NCI-H128 (cell line): ENCODE measurements at regions not wholly inside any gene's neighbourhood (a gene's known extent, or its start where the extent isn't known, plus 50 kb on each side); places are given as distances from the start of the nearest gene placed in this dataset.

Experiments
- DNase-seq: peaks from one replicate; lab custom pipeline; 2025; ENCODE audit not compliant: unreplicated experiment; lab: John Stamatoyannopoulos, UW

DNA sequence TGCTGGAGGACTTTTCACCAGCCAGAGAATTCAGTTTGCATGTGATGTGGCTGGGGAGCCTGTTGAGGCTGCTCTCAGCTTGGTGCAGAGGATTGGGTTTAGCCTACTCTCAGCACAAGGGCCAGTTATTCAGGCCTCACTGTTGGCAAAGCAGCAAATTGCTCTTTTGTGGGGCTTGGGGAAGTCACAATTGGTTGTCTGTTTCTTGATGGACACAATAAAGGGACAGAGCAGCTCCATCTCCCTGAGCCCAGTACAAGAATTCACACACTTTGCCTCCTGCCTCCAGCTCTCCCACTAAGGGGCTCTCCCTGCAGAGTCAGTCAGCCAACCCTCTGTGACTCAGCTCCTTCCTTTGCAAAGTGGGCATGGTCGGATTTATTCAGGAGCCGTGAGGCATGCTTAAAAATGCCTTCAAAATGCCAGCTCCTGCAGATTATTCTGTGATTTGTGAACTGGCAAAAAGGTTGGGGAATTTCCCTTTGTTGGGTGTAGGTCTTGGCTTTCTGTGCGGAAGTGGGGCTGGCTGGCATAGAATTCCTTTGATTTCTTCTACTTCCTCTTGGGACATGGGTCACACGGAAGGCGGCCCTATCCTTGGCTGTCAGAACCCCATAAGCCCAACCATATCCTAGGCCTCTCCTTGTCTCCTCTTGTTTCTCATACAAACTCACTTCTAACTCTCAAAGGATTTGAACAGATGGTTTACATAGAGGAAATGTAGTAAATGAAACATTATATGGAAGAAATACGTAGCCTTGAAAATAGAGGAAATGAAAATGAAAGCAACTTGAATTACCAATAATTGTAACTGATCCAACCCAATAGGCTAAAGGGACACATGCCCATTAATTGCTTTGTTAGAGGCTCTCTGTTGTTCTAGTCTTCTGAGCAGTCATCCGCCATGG lies 118.7 kb upstream of the CD180 start:
- DNase-seq = no peak

DNA sequence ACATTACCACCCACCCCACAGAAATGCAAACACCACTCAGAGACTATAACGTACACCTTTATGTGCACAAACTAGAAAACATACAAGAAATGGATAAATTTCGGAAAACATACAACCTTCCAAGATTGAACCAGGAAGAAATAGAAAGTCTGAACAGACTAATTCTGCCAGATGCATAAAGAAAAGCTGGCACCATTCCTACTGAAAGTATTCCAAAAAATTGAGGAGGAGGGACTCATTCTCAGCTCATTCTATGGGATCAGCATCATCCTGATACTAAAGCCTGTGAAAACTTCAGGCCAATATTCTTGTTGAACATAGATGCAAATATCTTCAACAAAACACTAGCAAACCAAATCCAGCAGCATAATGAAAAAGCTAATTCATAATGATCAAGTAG lies 115.1 kb upstream of the CD180 start:
- DNase-seq = no peak

DNA sequence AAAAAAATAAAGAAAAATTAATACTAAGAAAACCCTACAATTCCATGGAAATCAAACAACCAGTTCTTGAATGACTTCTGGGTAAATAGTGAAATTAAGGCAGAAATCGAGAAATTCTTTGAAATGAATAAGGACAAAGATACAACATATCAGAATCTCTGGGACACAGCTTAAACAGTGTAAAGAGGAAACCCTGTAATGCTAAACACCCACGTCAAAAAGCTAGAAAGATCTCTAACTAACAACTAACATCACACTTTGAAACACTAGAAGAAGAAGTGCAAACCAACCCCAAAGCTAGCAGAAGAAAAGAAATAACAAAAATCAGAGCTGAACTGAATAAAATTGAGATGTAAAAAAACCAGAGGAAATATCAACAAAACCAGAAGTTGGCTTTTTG lies 114.6 kb upstream of the CD180 start:
- no peak for DNase-seq

DNA sequence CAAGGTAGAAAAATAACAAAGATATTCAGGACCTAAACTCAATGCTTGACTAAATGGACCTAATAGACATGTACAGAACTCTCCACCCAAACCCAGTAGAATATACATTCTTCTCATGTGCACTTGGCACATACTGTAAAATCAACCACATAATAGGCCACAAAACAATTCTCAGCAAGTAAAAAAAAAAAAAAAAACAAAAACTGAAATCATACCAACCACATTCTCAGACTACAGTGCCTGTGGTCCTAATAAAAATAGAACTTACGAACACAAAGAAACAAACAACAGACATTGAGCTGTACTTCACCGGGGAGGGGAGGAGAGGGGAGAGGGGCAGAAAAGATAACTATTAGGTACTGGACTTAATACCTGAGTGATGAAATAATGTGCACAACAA lies 114.1 kb upstream of the CD180 start:
- no peak for DNase-seq

DNA sequence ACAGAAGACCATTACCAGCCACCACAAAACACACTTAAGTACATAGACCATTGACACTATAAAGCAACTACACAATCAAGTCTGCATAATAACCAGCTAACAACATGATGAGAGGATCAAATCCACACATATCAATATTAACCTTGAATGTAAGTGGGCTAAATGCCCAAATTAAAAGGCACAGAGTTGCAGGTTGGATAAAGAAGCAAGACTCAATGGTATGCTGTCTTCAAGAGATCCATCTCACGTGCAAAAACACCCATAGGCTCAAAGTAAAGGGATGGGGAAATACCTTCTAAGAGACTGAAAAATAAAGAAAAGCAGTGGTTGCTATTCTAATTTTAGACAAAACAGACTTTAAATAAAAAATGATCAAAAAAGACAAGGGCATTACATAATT lies 113.6 kb upstream of the CD180 start:
- no peak for DNase-seq

DNA sequence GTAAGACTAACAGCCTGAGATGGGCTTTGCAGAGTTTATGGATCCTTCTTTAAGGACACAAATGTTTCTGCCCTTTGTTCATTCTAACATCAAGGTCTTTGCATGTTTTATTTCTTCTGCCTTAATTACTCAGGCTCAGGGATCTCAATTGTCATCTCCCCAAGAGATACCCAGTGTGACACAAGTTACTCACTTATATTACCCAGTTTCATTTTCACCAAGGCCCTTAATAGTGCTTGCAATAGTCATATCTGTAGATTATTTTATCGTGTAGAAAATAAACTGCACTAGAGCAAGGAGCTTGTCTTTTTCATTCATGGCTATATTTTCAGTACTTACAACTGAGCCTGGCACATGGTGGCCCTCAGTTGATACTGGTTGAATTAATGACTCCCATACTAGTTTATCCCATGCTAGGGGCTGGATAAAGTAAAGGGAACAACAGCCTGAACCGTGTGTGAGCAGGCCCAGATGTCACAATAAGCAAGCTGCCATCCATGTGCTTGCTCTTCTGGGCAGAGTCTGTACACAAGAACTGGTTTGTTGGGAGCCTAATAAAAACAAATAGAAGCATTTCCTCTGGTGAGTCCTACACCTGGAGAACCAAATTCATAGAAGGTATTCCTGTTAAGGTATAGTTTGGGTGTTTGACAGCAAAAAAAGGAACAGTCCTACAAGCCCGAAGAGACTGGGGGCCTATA lies 112.5 kb upstream of the CD180 start:
- DNase-seq = no peak

DNA sequence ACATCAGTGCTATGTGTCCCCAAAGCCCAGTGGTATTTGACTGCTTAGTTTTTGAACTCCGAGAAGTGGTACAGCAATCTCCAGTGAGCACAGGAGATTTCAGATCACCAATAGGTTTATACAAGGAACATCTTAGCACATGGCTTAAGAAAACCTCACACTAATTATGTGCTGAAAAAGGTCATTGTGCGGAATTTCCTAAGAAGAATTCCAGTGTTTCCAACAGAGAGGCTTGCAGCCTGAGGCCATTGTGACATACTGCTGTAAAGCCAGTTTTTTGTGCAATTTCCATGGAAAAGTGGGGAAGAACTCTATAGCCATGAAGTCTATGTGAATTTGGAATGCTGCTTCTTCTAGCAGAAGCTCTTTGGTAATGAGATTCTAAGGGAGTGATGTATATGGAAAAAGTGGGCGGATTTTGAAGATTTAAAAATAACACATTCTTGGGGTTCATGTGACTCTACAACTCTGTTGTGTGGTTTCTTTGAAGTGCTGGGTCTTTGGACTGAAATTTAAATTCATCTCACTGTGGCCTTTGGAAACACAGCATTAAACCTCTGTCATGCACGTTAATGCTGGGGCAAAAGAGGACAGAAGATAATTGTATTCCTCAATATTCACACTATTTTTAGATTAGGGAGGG lies 110.5 kb upstream of the CD180 start:
- DNase-seq = no peak

DNA sequence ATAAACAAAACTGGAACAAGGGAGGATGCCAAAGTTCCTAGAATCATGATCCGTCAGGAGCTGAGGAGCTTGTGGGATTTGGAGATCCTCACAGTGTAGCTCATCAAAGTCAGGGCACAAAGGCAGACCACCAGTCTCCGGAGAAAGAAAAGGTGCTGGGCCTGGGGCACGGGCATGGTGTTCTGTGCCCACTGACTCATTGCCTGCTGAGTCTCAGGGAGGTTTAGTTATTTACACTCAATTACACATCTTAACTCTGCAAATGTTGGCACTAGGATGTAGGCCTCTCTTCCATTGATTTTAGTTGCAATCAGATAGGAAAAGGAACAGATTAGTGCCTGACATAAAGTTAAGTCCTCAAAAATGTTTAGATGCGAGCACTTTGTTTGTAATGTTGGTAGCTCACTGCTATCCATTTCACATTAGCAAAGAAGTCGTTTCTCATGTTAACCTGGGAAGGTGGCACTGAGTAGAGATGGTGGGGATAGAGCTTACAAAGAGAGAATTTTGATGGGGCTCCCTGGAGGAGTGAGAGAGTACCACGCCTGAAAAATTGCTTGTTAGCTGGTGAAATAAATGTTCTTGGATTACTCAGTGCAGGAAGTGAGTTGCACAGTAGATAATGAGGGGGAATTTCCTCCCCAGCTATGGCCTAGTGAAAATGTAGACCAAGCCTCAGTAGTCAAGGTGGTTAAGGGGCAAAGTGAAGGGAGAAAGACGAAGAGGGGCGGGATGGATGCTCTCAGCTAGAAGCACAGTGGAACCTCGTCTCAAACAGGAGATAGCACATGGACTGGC lies 109.5 kb upstream of the CD180 start:
- no peak for DNase-seq

DNA sequence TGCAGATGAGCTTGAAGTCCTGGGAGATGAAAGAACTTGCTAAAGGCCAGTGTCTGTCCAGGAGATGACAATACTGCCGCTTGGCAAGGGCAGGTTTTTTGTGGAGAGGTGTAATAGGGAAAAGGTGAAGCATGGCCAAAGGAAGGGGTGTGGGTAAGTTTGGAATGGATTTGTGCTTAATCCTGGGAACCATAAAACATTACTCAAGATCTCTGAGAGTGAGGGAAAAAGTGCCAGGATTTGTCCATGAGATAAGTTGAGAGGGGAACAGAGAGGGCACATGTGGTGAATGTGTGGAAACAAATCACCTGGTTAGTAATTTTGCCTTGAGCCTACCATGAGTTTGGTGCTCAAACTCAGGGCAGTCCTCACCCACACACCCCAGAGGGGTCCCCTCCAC lies 108.8 kb upstream of the CD180 start:
- DNase-seq = no peak

DNA sequence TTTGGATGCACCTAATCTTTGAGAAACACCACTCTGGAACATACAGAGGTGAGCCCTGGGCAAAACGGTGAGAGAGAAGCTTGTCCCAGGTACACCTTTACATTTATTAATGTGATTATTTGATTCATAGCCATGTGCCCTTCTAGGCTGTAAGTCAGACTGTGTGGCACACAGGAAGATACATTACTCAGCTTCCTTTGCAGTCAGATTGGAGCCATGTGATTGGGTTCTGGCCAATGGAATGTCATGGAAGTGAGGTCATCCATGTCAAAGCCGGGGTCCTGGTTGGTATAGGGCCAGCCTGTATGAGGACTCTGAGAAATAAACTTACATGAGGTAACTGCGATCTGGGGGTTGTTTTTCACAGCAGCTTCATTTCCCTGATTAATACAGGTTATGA lies 106.8 kb upstream of the CD180 start:
- no peak for DNase-seq

DNA sequence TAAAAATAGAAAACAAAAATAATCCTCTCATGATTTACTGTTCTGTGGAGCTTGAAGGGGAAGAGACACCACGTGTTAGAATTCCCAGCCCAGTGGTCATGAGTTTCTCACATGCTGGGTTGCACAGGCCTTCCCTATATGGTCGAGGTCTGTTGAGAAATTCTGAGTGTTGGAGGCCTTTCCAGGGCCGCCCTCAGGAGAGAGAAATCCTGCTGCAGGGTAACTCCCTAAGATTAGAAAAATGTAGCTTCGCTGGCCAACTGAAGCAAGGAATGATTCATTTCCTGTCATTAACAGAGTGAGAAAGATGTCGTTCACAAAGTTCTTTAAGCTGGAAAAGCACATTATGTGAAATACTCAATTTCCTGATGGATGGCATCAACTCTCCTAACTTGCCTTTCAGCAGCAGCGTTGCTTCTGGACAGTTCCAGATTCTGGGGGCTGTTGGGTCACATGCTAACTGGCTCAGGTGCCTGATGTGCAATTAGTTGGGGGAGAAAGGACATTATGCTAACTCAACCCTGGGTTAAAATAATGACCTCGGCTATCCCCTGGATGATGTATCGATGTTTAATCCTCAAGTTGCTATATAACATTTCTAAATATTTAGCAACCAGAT lies 104.8 kb upstream of the CD180 start:
- DNase-seq = no peak

DNA sequence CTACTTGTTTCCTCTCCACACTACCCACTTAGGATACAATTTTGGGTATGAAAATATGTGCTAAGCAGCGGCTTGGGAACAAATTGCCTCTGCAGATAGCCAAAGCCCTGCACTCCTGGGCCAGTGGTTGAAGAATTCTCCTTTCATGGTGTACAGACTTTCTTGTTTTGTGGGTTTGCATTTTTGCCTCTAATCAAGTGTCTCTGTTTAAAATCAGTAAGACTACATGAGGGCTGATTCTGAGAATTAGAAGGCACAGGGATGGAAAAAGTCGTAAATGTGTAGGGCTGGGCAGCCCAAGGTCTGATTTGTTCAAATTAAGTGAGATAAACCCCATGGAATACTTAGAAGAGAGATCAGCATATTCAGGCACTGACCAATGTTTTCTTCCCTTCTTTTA lies 103.7 kb upstream of the CD180 start:
- DNase-seq = no peak

DNA sequence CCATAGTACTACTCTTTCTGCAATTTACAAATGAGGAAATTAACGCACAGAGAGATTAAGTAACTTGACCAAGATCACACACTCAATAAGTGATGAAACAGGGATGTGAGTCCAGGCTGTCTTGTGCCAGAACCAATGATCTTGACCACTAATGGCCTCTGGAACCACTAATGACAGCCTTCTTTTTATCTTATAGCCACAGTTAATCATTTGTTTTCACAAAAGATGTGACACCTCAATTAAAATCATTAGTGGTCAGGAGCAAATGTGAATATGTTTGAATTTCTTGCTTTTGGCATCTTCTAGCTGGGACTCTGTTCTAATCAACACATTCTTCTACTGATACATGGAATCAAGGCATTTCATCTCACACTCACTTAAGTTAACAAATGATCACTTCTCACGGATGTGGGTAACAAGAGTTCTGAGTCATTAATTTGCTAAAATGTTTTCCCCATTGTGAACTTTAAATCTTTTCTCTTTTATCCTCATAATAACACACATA lies 102.7 kb upstream of the CD180 start:
- no peak for DNase-seq

DNA sequence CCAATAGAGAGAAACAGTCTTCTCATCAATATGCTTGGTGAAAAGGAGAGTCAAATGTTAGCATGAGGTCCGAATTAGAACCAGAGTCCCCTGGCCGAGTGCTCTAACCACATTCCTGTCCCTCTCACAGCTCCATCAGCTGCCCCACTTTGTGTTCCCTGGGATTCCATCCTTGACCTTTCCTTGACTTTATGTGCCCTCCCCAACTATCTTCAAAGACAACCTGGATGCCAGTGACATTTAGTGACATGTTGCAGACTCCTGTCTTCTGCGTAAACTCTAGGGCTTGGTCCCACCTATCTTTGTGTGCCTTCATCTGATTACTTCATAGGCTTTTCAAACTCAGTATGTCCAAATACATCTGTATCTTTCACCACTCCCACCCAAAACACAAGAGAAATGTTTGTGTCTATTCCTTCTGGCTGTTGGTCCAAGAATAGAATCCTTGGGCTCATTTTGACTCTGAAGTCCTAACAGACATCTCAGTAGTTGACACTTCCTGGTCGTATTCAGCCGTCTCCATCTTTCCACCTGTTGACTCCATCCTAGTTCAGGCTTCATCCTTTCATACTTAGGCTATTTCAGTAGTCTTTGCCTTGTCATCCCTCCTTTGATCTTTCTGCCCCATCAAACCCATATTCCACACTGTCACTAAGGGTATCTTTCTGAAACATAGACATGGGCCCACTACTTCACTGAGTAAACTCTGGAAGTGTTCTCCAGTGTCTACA lies 101.4 kb upstream of the CD180 start:
- DNase-seq = no peak

DNA sequence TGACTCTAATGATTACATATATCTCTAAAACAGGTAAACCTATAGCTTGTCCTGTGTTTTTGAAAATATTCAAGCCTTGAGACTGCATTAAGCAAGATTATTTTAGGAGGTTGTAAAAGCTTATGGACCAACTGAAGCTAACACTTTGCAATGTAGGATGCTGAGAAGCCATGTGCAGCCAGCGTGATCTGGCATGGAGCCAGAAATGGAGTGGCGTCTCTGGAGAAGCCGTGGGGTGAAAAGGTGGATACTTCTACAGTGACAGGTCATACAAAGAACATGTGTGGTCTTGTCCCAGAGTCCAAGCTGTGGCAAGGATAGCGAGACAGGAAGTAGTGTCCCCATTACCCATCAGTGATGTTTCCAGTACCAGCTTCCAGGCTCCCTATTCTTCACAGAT lies 100.8 kb upstream of the CD180 start:
- no peak for DNase-seq

DNA sequence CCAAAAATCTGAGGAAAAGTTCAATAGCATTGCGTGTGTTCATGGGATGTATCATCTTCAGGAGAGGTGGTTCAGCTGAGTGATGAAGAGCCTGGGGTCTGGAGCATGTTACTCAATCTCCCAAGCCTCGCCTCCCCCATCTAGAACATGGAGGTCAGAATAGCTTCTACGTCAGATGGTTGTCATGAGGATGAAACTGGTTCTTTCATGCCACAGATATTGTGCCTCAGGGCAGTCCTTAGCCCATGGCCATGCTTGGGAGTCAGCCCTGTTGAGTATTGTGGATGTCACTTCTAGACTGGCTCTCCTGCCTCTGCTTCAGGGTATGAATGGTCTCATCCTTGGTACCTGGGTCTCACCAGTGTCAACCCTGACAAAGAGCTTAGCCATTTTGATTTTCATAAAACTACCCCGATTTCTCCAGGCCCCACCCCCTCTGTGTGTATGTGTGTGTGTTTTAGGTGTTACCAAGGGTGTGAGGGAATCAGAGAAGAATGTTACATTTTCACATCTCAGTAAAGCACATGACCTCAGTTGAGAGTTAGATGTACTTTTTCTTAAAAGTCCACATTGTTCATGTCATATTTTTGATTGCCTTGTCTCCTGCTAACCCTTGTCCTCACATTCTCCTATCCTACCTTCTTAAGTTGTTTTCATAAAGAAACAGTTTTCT lies 97.8 kb upstream of the CD180 start:
- DNase-seq = no peak

DNA sequence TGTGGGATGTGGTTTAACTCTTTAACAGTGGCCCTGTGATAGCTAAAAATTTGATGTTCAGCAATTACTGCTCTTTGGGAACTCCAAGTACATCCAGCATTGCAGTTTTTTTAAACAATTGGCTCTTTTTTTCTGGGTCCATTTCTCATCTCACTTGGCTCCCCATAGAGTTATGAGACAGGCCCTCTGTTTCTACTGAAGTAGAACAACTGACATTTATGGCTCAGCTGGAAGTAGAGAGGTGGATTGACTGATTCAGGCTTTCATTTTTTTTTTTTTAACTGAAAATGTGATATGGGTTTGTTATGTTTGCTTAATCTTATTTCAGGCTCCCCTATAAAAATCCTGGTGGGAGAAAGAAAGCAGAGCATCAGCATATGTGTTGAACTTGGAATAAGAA lies 96.6 kb upstream of the CD180 start:
- DNase-seq = no peak

DNA sequence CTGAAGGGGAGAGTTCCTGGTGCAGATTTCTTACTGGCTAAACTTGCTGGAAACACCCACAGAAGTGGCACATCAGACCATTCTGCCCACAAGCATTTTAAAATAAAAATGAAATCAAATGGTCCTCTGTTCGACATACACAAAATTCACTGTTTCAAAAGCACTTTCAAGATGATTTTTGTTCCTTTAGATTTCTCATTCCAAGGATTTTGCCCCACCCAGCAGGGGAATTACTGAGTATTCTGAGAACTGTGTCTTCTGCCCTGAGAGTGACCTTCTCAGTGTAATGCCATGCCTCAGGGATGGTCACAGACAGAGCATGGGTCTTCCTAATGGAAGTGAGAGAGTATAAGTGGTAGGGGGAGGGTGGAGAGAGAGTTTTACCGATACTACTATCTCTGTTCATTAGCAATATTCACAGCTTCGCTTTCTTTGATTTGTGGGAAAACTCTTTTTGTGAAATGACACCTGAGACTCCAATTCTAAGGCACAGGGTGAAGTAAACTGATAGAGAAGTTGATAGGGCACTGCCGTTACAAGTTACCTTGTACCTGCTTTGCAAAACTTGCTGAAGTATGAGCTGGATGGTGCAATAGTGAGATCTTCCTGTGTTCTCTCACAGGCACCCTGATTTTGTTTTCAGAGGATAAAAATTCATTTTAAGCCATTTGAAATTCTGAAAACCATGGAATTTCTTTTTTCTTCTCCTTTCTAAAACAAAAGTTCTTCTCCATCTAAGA lies 95.8 kb upstream of the CD180 start:
- no peak for DNase-seq

DNA sequence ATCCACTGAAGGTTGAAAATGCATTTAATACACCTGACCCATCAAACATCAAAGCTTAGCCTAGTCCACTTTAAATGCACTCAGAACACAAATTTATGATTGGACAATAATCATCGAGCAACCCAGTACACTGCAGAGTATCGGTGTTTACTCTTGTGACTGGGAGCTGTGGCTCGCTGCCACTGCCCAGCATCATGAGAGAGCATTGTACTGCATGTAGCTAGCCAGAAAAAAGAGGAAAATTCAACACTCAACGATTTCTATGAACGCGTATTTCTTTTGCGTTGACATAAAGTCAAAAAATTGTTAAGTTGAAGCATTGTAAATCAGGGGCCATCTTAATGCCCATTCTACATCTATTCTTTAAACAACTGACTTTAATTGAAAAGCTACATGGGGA lies 95.1 kb upstream of the CD180 start:
- DNase-seq = no peak
